Calu3 (cell line): ENCODE measurements at regions not wholly inside any gene's neighbourhood (a gene's known extent, or its start where the extent isn't known, plus 50 kb on each side); places are given as distances from the start of the nearest gene placed in this dataset.

ENCODE experiments used
- BruUV-seq: library from RNA; stranded (reverse); fragments of 400-500 nt; replicated peaks from 2 replicates; lab custom pipeline; 2021; lab: Mats Ljungman, UMichigan
- CTCF ChIA-PET: fragments of 300-600 bp; sonication (Branson Sonifier 250); formaldehyde crosslinking; loops from one replicate; lab custom pipeline; 2022; ENCODE audit warnings: antibody characterized with exemption; lab: Charles Lee
- DNase-seq: peaks from one replicate; pipeline ENCODE4 v3.0.0; 2022
- H3K27ac Mint-ChIP-seq: one replicate; pipeline ENCODE4 v1.8.0; 2022; ENCODE audit warnings: mixed read lengths; ENCODE audit not compliant: unreplicated experiment
- H3K27me3 Mint-ChIP-seq: one replicate; pipeline ENCODE4 v1.8.0; 2022; ENCODE audit warnings: mixed read lengths; ENCODE audit not compliant: unreplicated experiment
- H3K36me3 Mint-ChIP-seq: one replicate; pipeline ENCODE4 v1.8.0; 2022; ENCODE audit warnings: mild to moderate bottlenecking, moderate library complexity, mixed read lengths; ENCODE audit not compliant: insufficient read depth, unreplicated experiment
- H3K4me1 Mint-ChIP-seq: one replicate; pipeline ENCODE4 v1.8.0; 2022; ENCODE audit warnings: mild to moderate bottlenecking, low read depth, mixed read lengths; ENCODE audit not compliant: unreplicated experiment
- H3K4me3 Mint-ChIP-seq: one replicate; pipeline ENCODE4 v1.8.0; 2022; ENCODE audit warnings: mild to moderate bottlenecking, low read depth, moderate library complexity, mixed read lengths; ENCODE audit not compliant: unreplicated experiment
- H3K9me3 Mint-ChIP-seq: one replicate; pipeline ENCODE4 v1.8.0; 2022; ENCODE audit warnings: low read depth, mixed read lengths; ENCODE audit not compliant: unreplicated experiment
- intact Hi-C: fragments of 100-400 bp; cut with micrococcal nuclease; formaldehyde crosslinking; loops from one replicate; pipeline ENCODE4 v1.10.0; 2022; ENCODE audit not compliant: unreplicated experiment
- TF ChIP-seq, protein P1 (sequence below): fragments of 200-600 bp; IDR thresholded peaks from one replicate; pipeline ENCODE4 v1.8.0; 2022; ENCODE audit warnings: antibody characterized with exemption; ENCODE audit not compliant: unreplicated experiment

DNA sequence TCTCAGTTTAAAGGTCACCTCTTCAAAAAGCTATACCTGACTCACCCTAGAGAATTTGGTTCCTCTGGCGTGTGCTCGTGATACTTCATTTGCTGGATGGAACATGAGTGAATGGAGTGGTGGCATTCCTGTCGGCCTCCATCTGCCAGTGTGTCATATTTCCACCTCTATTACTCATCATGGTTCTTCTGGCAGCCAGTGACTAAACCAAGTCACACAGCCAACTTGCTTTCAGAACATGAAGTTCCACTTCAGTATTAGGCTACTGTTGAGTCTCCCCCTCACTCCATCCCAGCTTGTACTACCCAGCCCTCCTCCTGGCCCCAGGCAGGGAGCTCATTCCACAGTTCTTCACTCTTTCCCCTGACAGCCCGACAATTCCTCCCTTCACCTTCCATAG lies 169.8 kb downstream of the MREG start:
- no peaks in the 10 kb centered on the region for H3K27me3 Mint-ChIP-seq
- no peaks in the 10 kb centered on the region for H3K36me3 Mint-ChIP-seq
- CTCF ChIA-PET: no interaction called here
- DNase-seq: no peak
- no peak overlapping the region for H3K4me3 Mint-ChIP-seq
- TF ChIP-seq, protein P1, sequence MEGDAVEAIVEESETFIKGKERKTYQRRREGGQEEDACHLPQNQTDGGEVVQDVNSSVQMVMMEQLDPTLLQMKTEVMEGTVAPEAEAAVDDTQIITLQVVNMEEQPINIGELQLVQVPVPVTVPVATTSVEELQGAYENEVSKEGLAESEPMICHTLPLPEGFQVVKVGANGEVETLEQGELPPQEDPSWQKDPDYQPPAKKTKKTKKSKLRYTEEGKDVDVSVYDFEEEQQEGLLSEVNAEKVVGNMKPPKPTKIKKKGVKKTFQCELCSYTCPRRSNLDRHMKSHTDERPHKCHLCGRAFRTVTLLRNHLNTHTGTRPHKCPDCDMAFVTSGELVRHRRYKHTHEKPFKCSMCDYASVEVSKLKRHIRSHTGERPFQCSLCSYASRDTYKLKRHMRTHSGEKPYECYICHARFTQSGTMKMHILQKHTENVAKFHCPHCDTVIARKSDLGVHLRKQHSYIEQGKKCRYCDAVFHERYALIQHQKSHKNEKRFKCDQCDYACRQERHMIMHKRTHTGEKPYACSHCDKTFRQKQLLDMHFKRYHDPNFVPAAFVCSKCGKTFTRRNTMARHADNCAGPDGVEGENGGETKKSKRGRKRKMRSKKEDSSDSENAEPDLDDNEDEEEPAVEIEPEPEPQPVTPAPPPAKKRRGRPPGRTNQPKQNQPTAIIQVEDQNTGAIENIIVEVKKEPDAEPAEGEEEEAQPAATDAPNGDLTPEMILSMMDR: no peak
- no peak overlapping the region for H3K27ac Mint-ChIP-seq
- no peaks in the 10 kb centered on the region for H3K4me1 Mint-ChIP-seq
- intact Hi-C loops: no loop called here
- no peaks in the 10 kb centered on the region for H3K9me3 Mint-ChIP-seq
- BruUV-seq: no TSS peak

DNA sequence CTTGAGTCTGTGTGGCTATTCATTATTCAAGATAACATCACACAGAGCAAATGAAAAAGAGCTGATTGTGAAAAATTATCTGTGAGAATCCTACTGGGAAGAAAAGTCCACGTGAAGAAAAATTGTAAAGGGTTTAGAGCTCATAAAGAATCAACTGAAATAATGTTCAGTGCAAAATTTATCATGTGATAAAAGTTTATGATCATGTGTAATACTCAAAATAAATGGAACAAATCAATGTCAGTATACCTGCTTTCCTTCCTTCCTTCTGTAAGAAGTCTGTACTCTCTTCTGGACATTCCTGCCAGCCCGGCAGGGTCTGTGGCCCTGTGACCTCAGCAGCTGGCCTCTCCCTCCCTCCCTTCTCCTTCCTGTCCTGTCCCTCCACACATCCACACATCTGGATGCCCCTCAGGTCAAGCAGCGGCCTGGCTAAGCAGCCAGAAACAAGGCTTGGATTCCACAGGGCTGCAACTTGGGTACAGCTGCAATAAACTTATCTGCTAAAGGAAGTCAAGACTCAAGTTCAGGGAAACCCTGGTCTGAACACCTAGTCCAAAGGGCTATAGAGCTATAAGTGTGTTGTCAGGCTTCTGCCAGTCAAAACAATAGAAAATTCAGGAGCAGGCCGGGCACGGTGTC lies 172.1 kb downstream of the MREG start:
- BruUV-seq: no TSS peak
- H3K27me3 Mint-ChIP-seq: no peaks in the 10 kb centered on the region
- H3K4me3 Mint-ChIP-seq: no peak overlapping the region
- intact Hi-C loops: no loop called here
- no peaks in the 10 kb centered on the region for H3K36me3 Mint-ChIP-seq
- H3K4me1 Mint-ChIP-seq: no peaks in the 10 kb centered on the region
- H3K9me3 Mint-ChIP-seq: no peaks in the 10 kb centered on the region
- no peak overlapping the region for H3K27ac Mint-ChIP-seq
- TF ChIP-seq, protein P1: no peak
- CTCF ChIA-PET: no interaction called here
- no peak for DNase-seq

DNA sequence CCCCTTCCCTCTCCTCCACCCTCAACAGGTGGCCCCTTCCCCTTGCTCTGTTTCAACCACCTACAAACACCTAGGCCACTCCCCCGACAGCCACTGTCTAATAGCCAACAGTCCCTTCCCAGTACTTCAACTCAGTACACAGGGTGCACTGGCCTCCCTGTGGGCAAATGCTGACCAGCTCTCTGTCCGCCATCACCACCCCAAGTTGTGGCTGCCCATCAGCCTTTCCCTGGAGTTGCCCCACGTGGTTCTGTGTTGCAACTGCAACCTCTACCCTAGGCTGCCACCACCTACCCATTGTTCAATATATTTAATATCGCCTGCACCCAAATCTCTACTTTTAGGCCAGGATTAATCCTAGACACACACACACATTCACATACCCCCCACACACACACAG lies 173.5 kb downstream of the MREG start:
- TF ChIP-seq, protein P1: no peak
- no peaks in the 10 kb centered on the region for H3K9me3 Mint-ChIP-seq
- H3K4me3 Mint-ChIP-seq: no peak overlapping the region
- DNase-seq: no peak
- H3K27me3 Mint-ChIP-seq: no peaks in the 10 kb centered on the region
- intact Hi-C loops: loop anchor here (10.0 kb wide), 1 partner anchor 305 kb away; no protein-coding TSS in a partner anchor
- CTCF ChIA-PET: no interaction called here
- no peak overlapping the region for H3K27ac Mint-ChIP-seq
- no peaks in the 10 kb centered on the region for H3K4me1 Mint-ChIP-seq
- BruUV-seq: no TSS peak
- H3K36me3 Mint-ChIP-seq: no peaks in the 10 kb centered on the region

DNA sequence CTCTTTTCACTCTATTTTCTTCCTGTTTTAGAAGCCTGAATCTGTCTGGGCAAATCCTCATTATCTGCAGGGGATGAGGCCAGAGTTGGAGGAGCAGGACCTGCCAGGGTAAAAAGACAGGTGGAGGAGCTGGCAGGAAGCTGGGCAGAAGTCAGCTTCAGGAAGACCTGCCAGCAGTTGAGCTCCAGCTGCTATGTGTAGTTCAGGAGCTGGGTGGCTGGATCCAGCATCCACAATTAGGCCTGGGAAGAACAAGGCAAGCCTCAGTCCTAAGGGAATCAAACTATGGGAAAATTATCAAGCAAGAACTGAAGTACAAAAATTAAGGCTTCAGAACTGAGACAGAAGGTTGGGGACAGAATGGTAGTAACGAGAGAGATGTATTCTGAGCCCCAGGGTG lies 174.0 kb downstream of the MREG start:
- BruUV-seq: no TSS peak
- Mint-ChIP-seq H3K36me3 (no peaks in the 10 kb centered on the region), H3K4me1 (peaks cover 3% of the 10 kb centered on the region), H3K9me3 (no peaks in the 10 kb centered on the region), H3K4me3 (no peak overlapping the region), H3K27ac (no peak overlapping the region), H3K27me3 (no peaks in the 10 kb centered on the region)
- DNase-seq: no peak
- CTCF ChIA-PET: no interaction called here
- TF ChIP-seq, protein P1: no peak
- intact Hi-C loops: loop anchor here (10.0 kb wide), 1 partner anchor 305 kb away; no protein-coding TSS in a partner anchor
